Mesothelial cell of epicardium (in vitro differentiated cells): ENCODE measurements at regions not wholly inside any gene's neighbourhood (a gene's known extent, or its start where the extent isn't known, plus 50 kb on each side); places are given as distances from the start of the nearest gene placed in this dataset.

Experiments used
- DNase-seq, 2 experiments: peaks; one replicate each; pipeline ENCODE4 v3.0.0; 2021; ENCODE audit warnings: low spot score in 2 of 2; ENCODE audit not compliant: unreplicated experiment in 2 of 2
- H3K27ac Mint-ChIP-seq: 2 replicates; pipeline ENCODE4 v1.8.0; 2021; ENCODE audit warnings: mixed read lengths
- H3K27me3 Mint-ChIP-seq: 2 replicates; pipeline ENCODE4 v1.8.0; 2021; ENCODE audit warnings: low read depth, mixed read lengths
- H3K36me3 Mint-ChIP-seq: 2 replicates; pipeline ENCODE4 v1.8.0; 2021; ENCODE audit warnings: mixed read lengths
- H3K4me1 Mint-ChIP-seq: 2 replicates; pipeline ENCODE4 v1.8.0; 2021; ENCODE audit warnings: mixed read lengths
- H3K4me3 Mint-ChIP-seq: 2 replicates; pipeline ENCODE4 v1.8.0; 2021; ENCODE audit warnings: mild to moderate bottlenecking, moderate library complexity, mixed read lengths
- H3K9me3 Mint-ChIP-seq: 2 replicates; pipeline ENCODE4 v1.8.0; 2021; ENCODE audit warnings: mixed read lengths
- TF ChIP-seq, protein P1 (sequence below): fragments of 200-600 bp; sonication (generic); IDR thresholded peaks from one replicate; pipeline ENCODE4 v1.5.0; 2021; ENCODE audit warnings: antibody characterized with exemption; ENCODE audit not compliant: unreplicated experiment

DNA sequence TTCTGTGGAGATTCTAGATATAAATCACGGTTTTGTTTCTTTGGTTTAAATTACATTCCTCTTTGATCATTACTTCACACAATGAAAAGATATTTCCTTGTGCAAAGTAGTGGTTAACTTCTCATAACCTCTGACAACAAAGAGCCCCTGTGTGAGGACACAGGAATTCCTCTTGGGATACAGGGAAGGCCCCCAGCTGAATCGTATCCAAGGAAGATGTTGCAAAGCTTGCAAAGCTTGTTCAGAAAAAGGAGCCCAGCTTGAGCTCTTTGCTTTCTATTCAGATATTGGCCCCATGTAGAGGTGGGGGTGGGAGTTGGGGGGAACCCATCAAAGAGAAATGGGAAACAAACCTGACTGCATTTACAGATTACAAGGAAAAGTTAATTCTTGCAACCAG lies 145.7 kb downstream of the RELL1 start:
- no peak for DNase-seq
- H3K9me3 Mint-ChIP-seq: peaks cover 8% of the 10 kb centered on the region
- H3K4me3 Mint-ChIP-seq: no peak overlapping the region
- TF ChIP-seq, protein P1, sequence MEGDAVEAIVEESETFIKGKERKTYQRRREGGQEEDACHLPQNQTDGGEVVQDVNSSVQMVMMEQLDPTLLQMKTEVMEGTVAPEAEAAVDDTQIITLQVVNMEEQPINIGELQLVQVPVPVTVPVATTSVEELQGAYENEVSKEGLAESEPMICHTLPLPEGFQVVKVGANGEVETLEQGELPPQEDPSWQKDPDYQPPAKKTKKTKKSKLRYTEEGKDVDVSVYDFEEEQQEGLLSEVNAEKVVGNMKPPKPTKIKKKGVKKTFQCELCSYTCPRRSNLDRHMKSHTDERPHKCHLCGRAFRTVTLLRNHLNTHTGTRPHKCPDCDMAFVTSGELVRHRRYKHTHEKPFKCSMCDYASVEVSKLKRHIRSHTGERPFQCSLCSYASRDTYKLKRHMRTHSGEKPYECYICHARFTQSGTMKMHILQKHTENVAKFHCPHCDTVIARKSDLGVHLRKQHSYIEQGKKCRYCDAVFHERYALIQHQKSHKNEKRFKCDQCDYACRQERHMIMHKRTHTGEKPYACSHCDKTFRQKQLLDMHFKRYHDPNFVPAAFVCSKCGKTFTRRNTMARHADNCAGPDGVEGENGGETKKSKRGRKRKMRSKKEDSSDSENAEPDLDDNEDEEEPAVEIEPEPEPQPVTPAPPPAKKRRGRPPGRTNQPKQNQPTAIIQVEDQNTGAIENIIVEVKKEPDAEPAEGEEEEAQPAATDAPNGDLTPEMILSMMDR: no peak
- H3K27ac Mint-ChIP-seq: peak overlapping the region; percentile 92
- H3K4me1 Mint-ChIP-seq: peaks cover 56% of the 10 kb centered on the region
- no peaks in the 10 kb centered on the region for H3K27me3 Mint-ChIP-seq
- H3K36me3 Mint-ChIP-seq: peaks cover 2% of the 10 kb centered on the region

DNA sequence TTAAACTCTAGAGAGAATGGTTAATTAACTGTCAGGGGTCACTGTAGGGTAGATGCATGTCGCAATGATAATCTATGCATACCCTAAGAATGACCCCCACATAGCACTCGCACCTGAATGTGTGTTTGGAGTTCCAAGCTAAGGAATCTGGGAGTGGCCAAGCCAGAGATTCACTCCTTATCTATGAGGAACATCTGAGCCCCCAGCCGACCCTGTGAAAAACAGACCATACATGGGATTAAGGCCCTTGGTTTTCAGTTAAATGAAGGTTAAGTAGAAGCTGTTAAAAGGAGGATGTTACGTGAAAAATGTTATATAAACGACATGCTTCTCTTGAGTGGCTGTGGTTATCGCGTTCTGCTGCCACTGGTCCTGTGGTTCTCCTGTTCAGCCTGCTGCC lies 147.2 kb downstream of the RELL1 start:
- Mint-ChIP-seq H3K4me1 (peaks cover 59% of the 10 kb centered on the region), H3K4me3 (no peak overlapping the region), H3K9me3 (peaks cover 3% of the 10 kb centered on the region), H3K27me3 (no peaks in the 10 kb centered on the region), H3K27ac (peak overlapping the region; percentile 22), H3K36me3 (no peaks in the 10 kb centered on the region)
- no peak for DNase-seq
- TF ChIP-seq, protein P1: no peak

DNA sequence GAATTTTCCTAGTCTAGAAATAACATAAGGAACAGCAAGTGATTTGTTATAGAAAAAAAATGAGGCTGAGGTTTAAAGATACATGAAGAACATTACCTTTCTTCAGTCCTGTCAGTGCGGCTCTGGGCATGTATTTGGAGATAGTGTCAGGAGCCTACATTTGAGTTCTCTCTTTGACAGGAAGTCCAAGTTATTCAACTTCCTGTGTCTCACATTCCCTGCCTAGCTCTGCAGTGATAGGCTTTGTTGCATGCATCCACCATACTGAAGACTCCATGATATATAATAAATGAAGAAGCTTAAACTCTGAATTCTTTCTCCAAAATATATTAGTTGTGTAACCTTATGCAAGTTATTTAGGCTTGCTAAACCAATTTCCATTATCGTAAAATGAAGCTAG lies 148.7 kb downstream of the RELL1 start:
- H3K4me3 Mint-ChIP-seq: no peak overlapping the region
- no peaks in the 10 kb centered on the region for H3K27me3 Mint-ChIP-seq
- H3K36me3 Mint-ChIP-seq: no peaks in the 10 kb centered on the region
- TF ChIP-seq, protein P1: no peak
- H3K27ac Mint-ChIP-seq: peak overlapping the region; percentile 68
- peaks cover 63% of the 10 kb centered on the region for H3K4me1 Mint-ChIP-seq
- DNase-seq: no peak
- H3K9me3 Mint-ChIP-seq: no peaks in the 10 kb centered on the region

DNA sequence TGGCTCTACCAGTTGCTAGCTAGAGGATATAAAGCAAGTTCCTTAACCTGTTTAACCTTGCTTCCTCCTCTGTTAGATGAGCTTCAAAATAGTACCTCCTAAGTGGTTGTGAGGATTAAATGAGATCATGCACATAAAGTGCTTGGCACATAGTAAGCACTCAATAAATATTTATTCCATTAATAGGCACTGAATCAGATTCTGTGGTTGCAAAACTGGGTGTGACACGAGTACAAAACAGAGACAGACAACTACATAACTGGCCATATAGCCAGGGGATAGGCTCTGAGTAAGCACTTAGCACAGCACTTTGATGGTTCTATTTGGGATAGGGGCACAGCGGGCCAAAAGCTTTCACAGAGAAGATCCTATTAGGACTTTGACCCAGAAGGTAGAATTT lies 150.3 kb downstream of the RELL1 start:
- TF ChIP-seq, protein P1: no peak
- DNase-seq: no peak
- H3K27ac Mint-ChIP-seq: no peak overlapping the region

DNA sequence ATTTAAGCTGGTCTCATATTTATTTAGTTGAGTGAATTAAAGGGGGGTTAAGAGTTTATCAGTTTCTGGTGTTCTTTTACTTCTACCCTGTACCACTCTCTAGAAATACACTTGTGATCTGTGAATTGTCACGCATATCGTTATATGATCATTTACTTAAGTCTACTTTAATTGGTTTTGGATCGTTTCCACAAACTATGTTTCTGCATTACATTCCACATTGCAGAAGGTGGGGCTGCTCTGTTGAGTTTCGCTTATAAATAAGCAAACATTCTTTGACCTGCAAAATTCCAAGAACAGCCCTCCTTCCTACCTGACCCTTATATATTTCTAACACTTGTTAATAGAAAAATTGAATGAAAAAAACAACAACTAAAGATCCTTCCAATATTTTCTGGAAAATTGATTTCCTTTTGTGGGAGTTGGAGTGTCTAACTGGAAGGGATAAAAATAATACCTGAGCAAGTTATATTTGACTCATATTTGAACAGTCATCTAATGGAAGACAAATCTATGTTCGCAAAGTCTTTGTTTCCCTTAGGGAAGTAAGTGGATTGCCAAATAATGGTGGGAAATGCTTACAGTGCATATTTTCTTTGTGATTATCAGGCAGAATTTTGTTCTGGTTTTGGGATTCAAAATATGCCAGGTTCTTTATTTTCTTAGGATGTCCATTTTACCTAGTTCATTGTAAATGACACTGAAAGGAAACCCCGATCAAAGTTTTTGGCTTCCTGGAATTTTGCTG lies 152.7 kb downstream of the RELL1 start:
- Mint-ChIP-seq H3K9me3 (no peaks in the 10 kb centered on the region), H3K27ac (peak overlapping the region; percentile 100), H3K4me3 (no peak overlapping the region), H3K36me3 (no peaks in the 10 kb centered on the region), H3K4me1 (peaks cover 39% of the 10 kb centered on the region), H3K27me3 (no peaks in the 10 kb centered on the region)
- TF ChIP-seq, protein P1: no peak
- no peak for DNase-seq

More for the DNA sequence above, 150.3 kb downstream of the RELL1 start:
- no peaks in the 10 kb centered on the region for H3K27me3 Mint-ChIP-seq
- no peaks in the 10 kb centered on the region for H3K36me3 Mint-ChIP-seq
- H3K9me3 Mint-ChIP-seq: no peaks in the 10 kb centered on the region
- no peak overlapping the region for H3K4me3 Mint-ChIP-seq
- H3K4me1 Mint-ChIP-seq: peaks cover 57% of the 10 kb centered on the region
